HL-60 (cell line): ENCODE measurements at regions not wholly inside any gene's neighbourhood (a gene's known extent, or its start where the extent isn't known, plus 50 kb on each side); places are given as distances from the start of the nearest gene placed in this dataset.

Experiments
- GABPA ChIP-seq: IDR thresholded peaks from 2 replicates; pipeline ENCODE4 v1.6.1; 2012; ENCODE audit warnings: low read depth
- TF ChIP-seq, protein P1 (sequence below): IDR thresholded peaks from one replicate; pipeline ENCODE4 v1.5.1; 2011; ENCODE audit warnings: low read length, control low read depth, inconsistent platforms; ENCODE audit not compliant: insufficient read depth

DNA sequence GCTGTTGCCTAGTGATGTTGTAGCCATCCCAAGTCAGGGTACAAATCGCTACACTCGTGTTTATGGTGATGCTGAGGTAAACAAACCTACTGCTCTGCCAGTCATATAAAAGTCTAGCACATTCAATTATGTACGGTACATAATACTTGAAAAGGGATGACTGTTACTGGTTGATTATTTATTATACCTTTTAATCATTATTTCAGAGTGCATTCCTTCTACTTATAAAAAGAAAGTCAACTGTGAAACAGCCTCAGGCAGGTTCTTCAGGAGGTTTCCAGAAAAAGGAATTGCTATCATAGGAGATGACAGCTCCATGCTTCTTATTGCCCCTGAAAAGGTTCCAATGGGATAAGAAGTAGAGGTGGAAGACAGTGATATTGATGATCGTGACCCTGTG is 652.5 kb upstream of the KIRREL3 start:
- TF ChIP-seq, protein P1, sequence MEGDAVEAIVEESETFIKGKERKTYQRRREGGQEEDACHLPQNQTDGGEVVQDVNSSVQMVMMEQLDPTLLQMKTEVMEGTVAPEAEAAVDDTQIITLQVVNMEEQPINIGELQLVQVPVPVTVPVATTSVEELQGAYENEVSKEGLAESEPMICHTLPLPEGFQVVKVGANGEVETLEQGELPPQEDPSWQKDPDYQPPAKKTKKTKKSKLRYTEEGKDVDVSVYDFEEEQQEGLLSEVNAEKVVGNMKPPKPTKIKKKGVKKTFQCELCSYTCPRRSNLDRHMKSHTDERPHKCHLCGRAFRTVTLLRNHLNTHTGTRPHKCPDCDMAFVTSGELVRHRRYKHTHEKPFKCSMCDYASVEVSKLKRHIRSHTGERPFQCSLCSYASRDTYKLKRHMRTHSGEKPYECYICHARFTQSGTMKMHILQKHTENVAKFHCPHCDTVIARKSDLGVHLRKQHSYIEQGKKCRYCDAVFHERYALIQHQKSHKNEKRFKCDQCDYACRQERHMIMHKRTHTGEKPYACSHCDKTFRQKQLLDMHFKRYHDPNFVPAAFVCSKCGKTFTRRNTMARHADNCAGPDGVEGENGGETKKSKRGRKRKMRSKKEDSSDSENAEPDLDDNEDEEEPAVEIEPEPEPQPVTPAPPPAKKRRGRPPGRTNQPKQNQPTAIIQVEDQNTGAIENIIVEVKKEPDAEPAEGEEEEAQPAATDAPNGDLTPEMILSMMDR, result no peak
- no peak for TF ChIP-seq GABPA
